ENCODE measurements at regions not wholly inside any gene's neighbourhood (a gene's known extent, or its start where the extent isn't known, plus 50 kb on each side); places are given as distances from the start of the nearest gene placed in this dataset.
A peak's percentile ranks its signal among the peaks of the same experiment; 100 is the strongest.

DNA sequence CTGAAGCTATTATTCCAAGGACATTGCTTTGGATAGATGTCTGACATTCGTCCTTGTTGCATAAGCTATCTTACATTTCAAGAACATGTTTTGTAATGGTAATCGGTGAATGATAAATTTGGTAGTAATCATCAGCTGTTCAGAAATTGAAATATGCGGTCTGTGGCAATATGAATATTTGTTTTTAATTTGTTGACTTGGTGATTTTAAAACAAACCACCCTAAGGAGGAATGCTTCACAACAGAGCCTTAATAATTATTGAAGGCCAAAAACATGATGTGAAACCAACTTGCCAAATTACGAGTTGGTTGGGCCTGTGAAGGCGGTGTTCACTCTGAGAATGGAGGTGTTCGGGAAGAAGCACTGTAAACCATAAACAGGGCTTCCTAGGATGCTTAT is 149.7 kb upstream of the TUT7 start:
- H4K91ac ChIP-seq (ENCODE audit: insufficient read depth, low read depth, low read length), result peak overlapping the region; percentile 23; the same call in 1 of the 2 replicates

More for the DNA sequence above, 149.7 kb upstream of the TUT7 start:
- BruUV-seq (replicated peaks), result no TSS peak
- DNase-seq, result no peak
- H2BK5ac ChIP-seq (ENCODE audit: low read depth, low read length, poor library complexity, severe bottlenecking), result no peak overlapping the region
- no peak overlapping the region for H2AFZ ChIP-seq (replicated peaks; ENCODE audit: low read length, poor library complexity)
- CTCF ChIA-PET, result no interaction called here
- no peak overlapping the region for H3K27ac ChIP-seq (ENCODE audit: insufficient read depth, low read length)
- H3K79me1 ChIP-seq (ENCODE audit: low read depth in 1 of 2, low read length in 2 of 2), result no peaks in the 10 kb centered on the region
- H2BK15ac ChIP-seq (ENCODE audit: low read depth, low read length), result peak overlapping the region; percentile 54; the same call in 2 of the 3 replicates
- in situ Hi-C loops (cut with MboI; ENCODE audit: low sequenced_read_pairs), result no loop called here
- H4K8ac ChIP-seq (ENCODE audit: low read depth in 2 of 2, low read length in 2 of 2), result no peak overlapping the region
- H3K4ac ChIP-seq (ENCODE audit: low read depth, low read length), result no peak overlapping the region; the same call in 1 of the 2 replicates
- TF ChIP-seq SMC3 (IDR thresholded peaks at IDR 0.05; ENCODE audit: low read depth, low read length), result no peak
- H2AK5ac ChIP-seq (ENCODE audit: low read depth, low read length), result no peak overlapping the region
- H3K36me3 ChIP-seq (ENCODE audit: control insufficient read depth, insufficient read depth, low read length), result no peaks in the 10 kb centered on the region
- H4K5ac ChIP-seq (ENCODE audit: low read depth, low read length), result peak overlapping the region; percentile 72
- dilution Hi-C loops (cut with HindIII; ENCODE audit: low sequenced_read_pairs, unreplicated experiment), result no loop called here
- H2BK120ac ChIP-seq (ENCODE audit: low read depth, low read length), result peak overlapping the region; percentile 47; the same call in 1 of the 2 replicates
- peak overlapping the region; percentile 24 for H3K18ac ChIP-seq (ENCODE audit: low read depth, low read length)
- no CpG with 5 or more reads among the region's 6 CpGs for WGBS, 2 experiments (ENCODE audit: extremely low coverage in 2 of 2, insufficient read length in 1 of 2)
- no peak overlapping the region for H3K9ac ChIP-seq (ENCODE audit: low read depth, low read length)
- peaks cover 16% of the 10 kb centered on the region for H3K4me1 ChIP-seq (ENCODE audit: control insufficient read depth, insufficient read depth, low read length)
- 0 out of 2 replicates have a peak, but pooled peaks cover 3% of the 10 kb centered on the region for H3K9me1 ChIP-seq (ENCODE audit: insufficient read depth, low read length)
- H2BK20ac ChIP-seq (ENCODE audit: low read depth, low read length), result peak overlapping the region; percentile 50
- ATAC-seq (ENCODE audit: low read depth), result no peak
- intact Hi-C loops (cut with micrococcal nuclease), result loop anchor here (5.0 kb wide), 1 partner anchor 38 kb away; no protein-coding TSS in a partner anchor
- H4K20me1 ChIP-seq (ENCODE audit: insufficient read depth, low read length), result no peaks in the 10 kb centered on the region
- H3K9me3 ChIP-seq (ENCODE audit: control insufficient read depth, insufficient read depth, low read length), result no peaks in the 10 kb centered on the region
- H3K14ac ChIP-seq (replicated peaks; ENCODE audit: low read depth, low read length), result no peak overlapping the region
- H2AK9ac ChIP-seq (replicated peaks; ENCODE audit: low read depth, low read length, poor library complexity), result no peak overlapping the region
- no peak overlapping the region for H3K4me2 ChIP-seq (ENCODE audit: low read depth, low read length)
- H3K56ac ChIP-seq (ENCODE audit: extremely low read depth, insufficient read depth, low read length), result no peak overlapping the region
- no peaks in the 10 kb centered on the region for H3K27me3 ChIP-seq (ENCODE audit: control insufficient read depth, insufficient read depth, low read length)
- POLR2A ChIA-PET (ENCODE audit: unreplicated experiment), result no interaction called here
- H3K23ac ChIP-seq (ENCODE audit: low read depth, low read length), result no peak overlapping the region
- no peak overlapping the region for H3K4me3 ChIP-seq (ENCODE audit: insufficient read depth, low read depth, low read length)
